Gastroesophageal sphincter (tissue), 3 donors: ENCODE measurements at regions not wholly inside any gene's neighbourhood (a gene's known extent, or its start where the extent isn't known, plus 50 kb on each side); places are given as distances from the start of the nearest gene placed in this dataset.

Experiments
- EP300 ChIP-seq: sonication (generic); formaldehyde crosslinking; IDR thresholded peaks from one replicate; pipeline ENCODE4 v1.6.1; 2017; ENCODE audit warnings: antibody characterized with exemption, mild to moderate bottlenecking
- POLR2A ChIP-seq, 2 donors: fragments of 450-650 bp; IDR thresholded peaks; one replicate each; pipeline ENCODE4 v1.6.1; 2017; ENCODE audit warnings: antibody characterized with exemption in 2 of 2, mild to moderate bottlenecking in 2 of 2, moderate library complexity in 1 of 2
- POLR2AphosphoS5 ChIP-seq: sonication (generic); formaldehyde crosslinking; IDR thresholded peaks from one replicate; pipeline ENCODE4 v1.6.1; 2017; ENCODE audit warnings: antibody characterized with exemption
- TF ChIP-seq, protein P1 (sequence below), 4 experiments: fragments of 200-600 bp in 2 of 4; fragments of 450-650 bp in 2 of 4; sonication (generic) in 1 of 4; IDR thresholded peaks; one replicate each; pipeline ENCODE4 v1.5.1; 2017 to 2019; ENCODE audit warnings: antibody characterized with exemption in 4 of 4, mild to moderate bottlenecking in 2 of 4, moderate library complexity in 2 of 4

DNA sequence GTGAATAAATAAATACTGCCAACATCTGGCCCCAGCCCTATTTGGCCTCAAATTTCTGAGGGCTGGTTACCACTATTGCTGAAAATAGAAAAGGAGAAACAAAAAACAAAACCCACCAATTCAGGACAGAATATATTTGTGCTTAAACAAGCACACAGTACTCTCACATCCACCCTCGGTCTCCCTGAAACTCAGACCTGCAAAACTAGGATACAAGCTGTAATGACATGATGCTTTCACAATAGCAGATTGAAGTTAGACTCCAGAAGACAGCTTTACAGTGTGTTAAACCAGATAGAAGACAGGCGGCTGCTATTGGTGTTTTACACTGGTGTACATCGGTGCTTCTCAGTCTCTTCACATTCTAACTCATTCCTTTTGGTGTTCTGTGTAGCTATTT lies 214.9 kb upstream of the DMRT1 start:
- TF ChIP-seq, protein P1, sequence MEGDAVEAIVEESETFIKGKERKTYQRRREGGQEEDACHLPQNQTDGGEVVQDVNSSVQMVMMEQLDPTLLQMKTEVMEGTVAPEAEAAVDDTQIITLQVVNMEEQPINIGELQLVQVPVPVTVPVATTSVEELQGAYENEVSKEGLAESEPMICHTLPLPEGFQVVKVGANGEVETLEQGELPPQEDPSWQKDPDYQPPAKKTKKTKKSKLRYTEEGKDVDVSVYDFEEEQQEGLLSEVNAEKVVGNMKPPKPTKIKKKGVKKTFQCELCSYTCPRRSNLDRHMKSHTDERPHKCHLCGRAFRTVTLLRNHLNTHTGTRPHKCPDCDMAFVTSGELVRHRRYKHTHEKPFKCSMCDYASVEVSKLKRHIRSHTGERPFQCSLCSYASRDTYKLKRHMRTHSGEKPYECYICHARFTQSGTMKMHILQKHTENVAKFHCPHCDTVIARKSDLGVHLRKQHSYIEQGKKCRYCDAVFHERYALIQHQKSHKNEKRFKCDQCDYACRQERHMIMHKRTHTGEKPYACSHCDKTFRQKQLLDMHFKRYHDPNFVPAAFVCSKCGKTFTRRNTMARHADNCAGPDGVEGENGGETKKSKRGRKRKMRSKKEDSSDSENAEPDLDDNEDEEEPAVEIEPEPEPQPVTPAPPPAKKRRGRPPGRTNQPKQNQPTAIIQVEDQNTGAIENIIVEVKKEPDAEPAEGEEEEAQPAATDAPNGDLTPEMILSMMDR (IDR thresholded peaks at IDR 0.05): no peak
- TF ChIP-seq POLR2A (IDR thresholded peaks at IDR 0.05): no peak
- TF ChIP-seq POLR2AphosphoS5: no peak
- no peak for TF ChIP-seq EP300
